ENCODE measurements at regions not wholly inside any gene's neighbourhood (a gene's known extent, or its start where the extent isn't known, plus 50 kb on each side); places are given as distances from the start of the nearest gene placed in this dataset.

- intact Hi-C loops (cut with DNase I), result no loop called here
- WGBS, 4 donors, result 71 to 85% (median 82%) methylated on average over 4 of the region's 4 CpGs
- TF ChIP-seq POLR2A (IDR thresholded peaks at IDR 0.05), result no peak
- TF ChIP-seq, protein P1, sequence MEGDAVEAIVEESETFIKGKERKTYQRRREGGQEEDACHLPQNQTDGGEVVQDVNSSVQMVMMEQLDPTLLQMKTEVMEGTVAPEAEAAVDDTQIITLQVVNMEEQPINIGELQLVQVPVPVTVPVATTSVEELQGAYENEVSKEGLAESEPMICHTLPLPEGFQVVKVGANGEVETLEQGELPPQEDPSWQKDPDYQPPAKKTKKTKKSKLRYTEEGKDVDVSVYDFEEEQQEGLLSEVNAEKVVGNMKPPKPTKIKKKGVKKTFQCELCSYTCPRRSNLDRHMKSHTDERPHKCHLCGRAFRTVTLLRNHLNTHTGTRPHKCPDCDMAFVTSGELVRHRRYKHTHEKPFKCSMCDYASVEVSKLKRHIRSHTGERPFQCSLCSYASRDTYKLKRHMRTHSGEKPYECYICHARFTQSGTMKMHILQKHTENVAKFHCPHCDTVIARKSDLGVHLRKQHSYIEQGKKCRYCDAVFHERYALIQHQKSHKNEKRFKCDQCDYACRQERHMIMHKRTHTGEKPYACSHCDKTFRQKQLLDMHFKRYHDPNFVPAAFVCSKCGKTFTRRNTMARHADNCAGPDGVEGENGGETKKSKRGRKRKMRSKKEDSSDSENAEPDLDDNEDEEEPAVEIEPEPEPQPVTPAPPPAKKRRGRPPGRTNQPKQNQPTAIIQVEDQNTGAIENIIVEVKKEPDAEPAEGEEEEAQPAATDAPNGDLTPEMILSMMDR (IDR thresholded peaks at IDR 0.05), result no peak
Observed at GRCh38 chr13:72430923-72431322, 296.5 kb downstream of the MZT1 start.

DNA sequence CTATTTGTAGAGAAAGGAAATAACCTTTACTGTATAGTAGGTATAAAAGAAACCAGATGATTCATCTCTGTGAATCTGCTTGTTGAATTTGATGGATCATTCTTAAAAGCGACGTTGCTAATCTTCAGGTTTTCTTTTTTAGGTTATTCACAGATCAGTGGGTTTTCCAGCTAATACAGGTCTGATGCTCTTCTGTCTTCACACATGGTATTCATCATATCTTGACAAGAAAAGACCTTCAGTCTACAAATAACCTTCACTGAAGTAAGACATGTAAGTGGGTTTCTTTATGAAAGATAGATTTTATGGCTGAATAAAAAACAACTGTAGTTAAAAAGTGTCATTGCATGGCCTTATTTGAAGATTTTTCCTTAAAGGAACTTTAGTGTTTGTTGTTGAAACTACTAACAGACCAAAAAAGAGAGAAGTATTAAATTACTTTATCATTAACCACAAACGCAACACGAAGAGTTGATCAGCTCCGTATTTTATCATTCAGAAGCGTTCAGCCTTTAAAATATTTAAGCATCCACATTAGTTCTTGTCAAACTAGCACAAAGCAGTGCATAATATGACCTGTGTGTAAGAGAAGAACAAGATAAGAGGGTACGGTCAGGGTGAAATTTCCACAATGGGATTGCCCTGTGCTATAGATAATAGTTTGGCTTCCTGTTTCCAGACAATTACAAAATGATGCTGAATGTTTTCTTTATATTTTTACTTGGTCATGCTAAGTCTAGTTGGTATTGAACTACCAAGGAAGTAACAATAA lies 299.5 kb downstream of the MZT1 start:
- H3K9me3 ChIP-seq (replicated peaks in 1 of 3), result no peaks in the 10 kb centered on the region
- H3K27ac ChIP-seq, result no peak overlapping the region
- 46 to 55% (median 49%) methylated on average over 7 of the region's 7 CpGs for WGBS, 4 donors
- H3K4me3 ChIP-seq, result no peak overlapping the region
- DNase-seq, result no peak
- no peaks in the 10 kb centered on the region for H3K4me1 ChIP-seq (replicated peaks in 1 of 2)
- H3K27me3 ChIP-seq, result no peaks in the 10 kb centered on the region
- H3K36me3 ChIP-seq (replicated peaks in 1 of 2), result no peaks in the 10 kb centered on the region
- intact Hi-C loops (cut with DNase I), result no loop called here
- TF ChIP-seq, protein P1 (IDR thresholded peaks at IDR 0.05), result no peak
- TF ChIP-seq POLR2A (IDR thresholded peaks at IDR 0.05), result no peak

More at GRCh38 chr13:72430923-72431322, 296.5 kb downstream of the MZT1 start:
- Histone ChIP-seq H3K9me3 (replicated peaks in 1 of 3) (no peaks in the 10 kb centered on the region), H3K27me3 (no peaks in the 10 kb centered on the region), H3K4me1 (replicated peaks in 1 of 2) (no peaks in the 10 kb centered on the region), H3K36me3 (replicated peaks in 1 of 2) (no peaks in the 10 kb centered on the region), H3K4me3 (no peak overlapping the region), H3K27ac (no peak overlapping the region)
- no peak for DNase-seq

DNA sequence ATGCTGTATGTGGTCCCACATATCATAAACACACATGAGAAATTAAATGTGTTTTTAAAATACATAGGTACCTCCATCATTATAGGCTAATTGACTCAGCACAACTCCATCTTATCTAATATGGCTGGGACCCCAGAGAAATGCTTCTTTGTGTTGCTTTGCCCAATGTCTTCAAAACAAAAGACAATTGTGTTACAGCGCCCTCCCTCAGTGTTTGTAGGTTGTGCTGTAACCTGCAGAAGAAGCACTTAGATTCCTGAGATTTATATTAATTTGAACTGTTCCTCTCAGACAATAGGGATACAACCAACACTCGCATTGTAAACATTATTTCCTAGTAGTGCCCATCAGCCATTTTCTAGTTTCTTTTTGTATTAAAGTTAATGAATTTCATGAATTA lies 303.4 kb downstream of the MZT1 start:
- 90 to 95% (median 93%) methylated on average over 2 of the region's 2 CpGs for WGBS, 4 donors
- no peak for DNase-seq
- intact Hi-C loops (cut with DNase I), result no loop called here
- no peak overlapping the region for H3K4me3 ChIP-seq
- TF ChIP-seq POLR2A (IDR thresholded peaks at IDR 0.05), result no peak
- TF ChIP-seq, protein P1 (IDR thresholded peaks at IDR 0.05), result no peak
- no peaks in the 10 kb centered on the region for H3K36me3 ChIP-seq (replicated peaks in 1 of 2)
- H3K27ac ChIP-seq, result no peak overlapping the region
- H3K27me3 ChIP-seq, result no peaks in the 10 kb centered on the region
- no peaks in the 10 kb centered on the region for H3K4me1 ChIP-seq (replicated peaks in 1 of 2)
- no peaks in the 10 kb centered on the region for H3K9me3 ChIP-seq (replicated peaks in 1 of 3)

GRCh38 chr13:72415817-72416216 lies 311.6 kb downstream of the MZT1 start:
- Histone ChIP-seq H3K9me3 (replicated peaks in 1 of 3) (no peaks in the 10 kb centered on the region), H3K36me3 (replicated peaks in 1 of 2) (no peaks in the 10 kb centered on the region), H3K27ac (no peak overlapping the region), H3K4me3 (no peak overlapping the region), H3K27me3 (no peaks in the 10 kb centered on the region), H3K4me1 (replicated peaks in 1 of 2) (no peaks in the 10 kb centered on the region)
- no peak for TF ChIP-seq POLR2A (IDR thresholded peaks at IDR 0.05)
- TF ChIP-seq, protein P1 (IDR thresholded peaks at IDR 0.05), result no peak
- 85 to 92% (median 90%) methylated on average over 3 of the region's 3 CpGs for WGBS, 4 donors
- DNase-seq, result no peak
- intact Hi-C loops (cut with DNase I), result no loop called here

Measured in adrenal gland (tissue), 9 donors.